PC-3 (cell line): ENCODE measurements at regions not wholly inside any gene's neighbourhood (a gene's known extent, or its start where the extent isn't known, plus 50 kb on each side); places are given as distances from the start of the nearest gene placed in this dataset.

Experiments
- ATAC-seq: fragments of 200-7000 bp; cut with Tn5 transposase; 2 replicates; pipeline ENCODE4 v1.9.1; 2020; ENCODE audit warnings: mild to moderate bottlenecking, moderate library complexity
- BruUV-seq: library from RNA; stranded (reverse); fragments of 400-500 nt; replicated peaks from 2 replicates; lab custom pipeline; 2021; lab: Mats Ljungman, UMichigan
- CTCF ChIA-PET: fragments of 300-600 bp; sonication (Branson Sonifier 250); formaldehyde crosslinking; loops from one replicate; lab custom pipeline; 2022; ENCODE audit warnings: antibody characterized with exemption; lab: Charles Lee
- POLR2A ChIA-PET: fragments of 300-600 bp; sonication (Branson Sonifier 250); formaldehyde crosslinking; loops from one replicate; lab custom pipeline; 2022; ENCODE audit warnings: antibody characterized with exemption; ENCODE audit not compliant: unreplicated experiment; lab: Charles Lee
- DNase-seq: peaks from one replicate; pipeline ENCODE4 v3.0.0-alpha.2; 2015
- H2AFZ ChIP-seq: fragments of 300-600 bp; sonication (generic); 2 replicates; pipeline ENCODE4 v1.6.0; 2016; ENCODE audit warnings: antibody characterized with exemption, low read length
- H3F3A ChIP-seq: fragments of 300-600 bp; sonication (generic); one replicate; pipeline ENCODE4 v1.6.0; 2017; ENCODE audit warnings: antibody characterized with exemption, low read length, control low read depth, mild to moderate bottlenecking; ENCODE audit not compliant: unreplicated experiment
- H3K27ac ChIP-seq: fragments of 300-600 bp; sonication (generic); 2 replicates; pipeline ENCODE4 v1.5.1; 2016; ENCODE audit warnings: mild to moderate bottlenecking, low read length
- H3K27me3 ChIP-seq: fragments of 300-600 bp; sonication (generic); 2 replicates; pipeline ENCODE4 v1.6.1; 2016; ENCODE audit warnings: low read length, mixed read lengths
- H3K36me3 ChIP-seq: fragments of 300-600 bp; sonication (generic); 2 replicates; pipeline ENCODE4 v1.6.1; 2016; ENCODE audit warnings: low read depth, mixed run types, low read length, mixed read lengths
- H3K4me1 ChIP-seq: fragments of 300-600 bp; sonication (generic); 2 replicates; pipeline ENCODE4 v1.5.1; 2016; ENCODE audit warnings: low read length; ENCODE audit not compliant: insufficient read depth
- H3K4me2 ChIP-seq: fragments of 300-600 bp; sonication (generic); 2 replicates; pipeline ENCODE4 v1.6.0; 2016; ENCODE audit warnings: low read length
- H3K4me3 ChIP-seq: fragments of 300-600 bp; sonication (generic); 2 replicates; pipeline ENCODE4 v1.5.1; 2016; ENCODE audit warnings: mild to moderate bottlenecking, low read length, mixed read lengths
- H3K79me2 ChIP-seq: fragments of 300-600 bp; sonication (generic); 2 replicates; pipeline ENCODE4 v1.6.1; 2017; ENCODE audit warnings: low read length, mixed read lengths
- H3K9ac ChIP-seq: fragments of 300-600 bp; sonication (generic); 2 replicates; pipeline ENCODE4 v1.6.0; 2016; ENCODE audit warnings: mild to moderate bottlenecking, low read length
- H3K9me2 ChIP-seq: fragments of 300-600 bp; sonication (generic); replicated peaks from 2 replicates; pipeline ENCODE4 v1.6.1; 2016; ENCODE audit warnings: mixed run types, low read length, mixed read lengths
- H3K9me3 ChIP-seq: fragments of 300-600 bp; sonication (generic); 2 replicates; pipeline ENCODE4 v1.6.1; 2016; ENCODE audit warnings: low read length, mixed read lengths
- H4K20me1 ChIP-seq: fragments of 300-600 bp; sonication (generic); 2 replicates; pipeline ENCODE4 v1.6.1; 2016; ENCODE audit warnings: low read length, mixed read lengths
- EZH2 ChIP-seq: fragments of 300-600 bp; sonication (generic); IDR thresholded peaks from one replicate; pipeline ENCODE4 v1.6.1; 2017; ENCODE audit warnings: antibody characterized with exemption, mild to moderate bottlenecking, low read length; ENCODE audit not compliant: unreplicated experiment
- EZH2phosphoT487 ChIP-seq: fragments of 300-600 bp; sonication (generic); IDR thresholded peaks from 2 replicates; pipeline ENCODE4 v1.6.1; 2018; ENCODE audit warnings: mild to moderate bottlenecking, antibody characterized with exemption, low read length, borderline replicate concordance
- intact Hi-C: fragments of 100-400 bp; cut with micrococcal nuclease; formaldehyde crosslinking; loops from 2 replicates; pipeline ENCODE4 v1.9.0; 2023
- TF ChIP-seq, protein P1 (sequence below): fragments of 300-600 bp; sonication (generic); conservative IDR thresholded peaks from 2 replicates; pipeline ENCODE4 v1.5.1; 2017; ENCODE audit warnings: antibody characterized with exemption, low read depth, mild to moderate bottlenecking, low read length

GRCh38 chr16:82567175-82567574 is 59.6 kb upstream of the CDH13 start:
- H3K9me2 ChIP-seq: no peaks in the 10 kb centered on the region
- BruUV-seq: no TSS peak
- H3K4me3 ChIP-seq: no peak overlapping the region
- ChIA-PET CTCF (no interaction called here), POLR2A (no interaction called here)
- no peak for DNase-seq
- H2AFZ ChIP-seq: no peak overlapping the region
- no peak overlapping the region for H3K27ac ChIP-seq
- H3F3A ChIP-seq: no peaks in the 10 kb centered on the region
- no peaks in the 10 kb centered on the region for H3K36me3 ChIP-seq
- no peak for TF ChIP-seq EZH2phosphoT487
- TF ChIP-seq EZH2: no peak
- TF ChIP-seq, protein P1, sequence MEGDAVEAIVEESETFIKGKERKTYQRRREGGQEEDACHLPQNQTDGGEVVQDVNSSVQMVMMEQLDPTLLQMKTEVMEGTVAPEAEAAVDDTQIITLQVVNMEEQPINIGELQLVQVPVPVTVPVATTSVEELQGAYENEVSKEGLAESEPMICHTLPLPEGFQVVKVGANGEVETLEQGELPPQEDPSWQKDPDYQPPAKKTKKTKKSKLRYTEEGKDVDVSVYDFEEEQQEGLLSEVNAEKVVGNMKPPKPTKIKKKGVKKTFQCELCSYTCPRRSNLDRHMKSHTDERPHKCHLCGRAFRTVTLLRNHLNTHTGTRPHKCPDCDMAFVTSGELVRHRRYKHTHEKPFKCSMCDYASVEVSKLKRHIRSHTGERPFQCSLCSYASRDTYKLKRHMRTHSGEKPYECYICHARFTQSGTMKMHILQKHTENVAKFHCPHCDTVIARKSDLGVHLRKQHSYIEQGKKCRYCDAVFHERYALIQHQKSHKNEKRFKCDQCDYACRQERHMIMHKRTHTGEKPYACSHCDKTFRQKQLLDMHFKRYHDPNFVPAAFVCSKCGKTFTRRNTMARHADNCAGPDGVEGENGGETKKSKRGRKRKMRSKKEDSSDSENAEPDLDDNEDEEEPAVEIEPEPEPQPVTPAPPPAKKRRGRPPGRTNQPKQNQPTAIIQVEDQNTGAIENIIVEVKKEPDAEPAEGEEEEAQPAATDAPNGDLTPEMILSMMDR: no peak
- H3K9me3 ChIP-seq: no peaks in the 10 kb centered on the region
- H3K4me2 ChIP-seq: no peak overlapping the region
- H3K27me3 ChIP-seq: peaks cover 17% of the 10 kb centered on the region
- no peaks in the 10 kb centered on the region for H3K4me1 ChIP-seq
- no peak for ATAC-seq
- no peaks in the 10 kb centered on the region for H3K79me2 ChIP-seq
- H3K9ac ChIP-seq: no peak overlapping the region
- no peaks in the 10 kb centered on the region for H4K20me1 ChIP-seq
- intact Hi-C loops: no loop called here

GRCh38 chr16:82563401-82563800 is 63.4 kb upstream of the CDH13 start:
- Histone ChIP-seq H3K4me1 (no peaks in the 10 kb centered on the region), H3K9me3 (no peaks in the 10 kb centered on the region), H3K9me2 (no peaks in the 10 kb centered on the region), H3K27ac (no peak overlapping the region), H3K4me3 (no peak overlapping the region), H3F3A (no peaks in the 10 kb centered on the region), H3K36me3 (no peaks in the 10 kb centered on the region), H3K27me3 (no peaks in the 10 kb centered on the region; the same call in 1 of the 2 replicates), H3K4me2 (no peak overlapping the region), H4K20me1 (no peaks in the 10 kb centered on the region), H2AFZ (no peak overlapping the region), H3K9ac (no peak overlapping the region), H3K79me2 (no peaks in the 10 kb centered on the region)
- ATAC-seq (no peak), DNase-seq (no peak)
- no peak for TF ChIP-seq EZH2phosphoT487
- TF ChIP-seq, protein P1: no peak
- no peak for TF ChIP-seq EZH2
- POLR2A ChIA-PET: no interaction called here
- intact Hi-C loops: no loop called here
- CTCF ChIA-PET: no interaction called here
- no TSS peak for BruUV-seq

GRCh38 chr16:82562183-82562683 is 64.5 kb upstream of the CDH13 start:
- BruUV-seq: no TSS peak
- CTCF ChIA-PET: no interaction called here
- TF ChIP-seq EZH2: no peak
- no peak for TF ChIP-seq EZH2phosphoT487
- TF ChIP-seq, protein P1: no peak
- no peak for ATAC-seq
- no peak overlapping the region for H3K27ac ChIP-seq
- no peaks in the 10 kb centered on the region for H3K9me3 ChIP-seq
- POLR2A ChIA-PET: no interaction called here
- H3K4me3 ChIP-seq: no peak overlapping the region
- H3K4me2 ChIP-seq: no peak overlapping the region
- H3K27me3 ChIP-seq: no peaks in the 10 kb centered on the region; the same call in 1 of the 2 replicates
- no peaks in the 10 kb centered on the region for H3K36me3 ChIP-seq
- intact Hi-C loops: no loop called here
- no peaks in the 10 kb centered on the region for H4K20me1 ChIP-seq
- no peak overlapping the region for H3K9ac ChIP-seq
- no peaks in the 10 kb centered on the region for H3K79me2 ChIP-seq
- H2AFZ ChIP-seq: no peak overlapping the region
- H3K9me2 ChIP-seq: no peaks in the 10 kb centered on the region
- no peak for DNase-seq
- H3F3A ChIP-seq: no peaks in the 10 kb centered on the region
- H3K4me1 ChIP-seq: no peaks in the 10 kb centered on the region
